ENCODE measurements at regions not wholly inside any gene's neighbourhood (a gene's known extent, or its start where the extent isn't known, plus 50 kb on each side); places are given as distances from the start of the nearest gene placed in this dataset.
"Not testable (repeated sequence)": the region's sequence is repeated elsewhere in the genome, so short reads cannot be mapped to it uniquely, and the experiment has no call there.

DNA sequence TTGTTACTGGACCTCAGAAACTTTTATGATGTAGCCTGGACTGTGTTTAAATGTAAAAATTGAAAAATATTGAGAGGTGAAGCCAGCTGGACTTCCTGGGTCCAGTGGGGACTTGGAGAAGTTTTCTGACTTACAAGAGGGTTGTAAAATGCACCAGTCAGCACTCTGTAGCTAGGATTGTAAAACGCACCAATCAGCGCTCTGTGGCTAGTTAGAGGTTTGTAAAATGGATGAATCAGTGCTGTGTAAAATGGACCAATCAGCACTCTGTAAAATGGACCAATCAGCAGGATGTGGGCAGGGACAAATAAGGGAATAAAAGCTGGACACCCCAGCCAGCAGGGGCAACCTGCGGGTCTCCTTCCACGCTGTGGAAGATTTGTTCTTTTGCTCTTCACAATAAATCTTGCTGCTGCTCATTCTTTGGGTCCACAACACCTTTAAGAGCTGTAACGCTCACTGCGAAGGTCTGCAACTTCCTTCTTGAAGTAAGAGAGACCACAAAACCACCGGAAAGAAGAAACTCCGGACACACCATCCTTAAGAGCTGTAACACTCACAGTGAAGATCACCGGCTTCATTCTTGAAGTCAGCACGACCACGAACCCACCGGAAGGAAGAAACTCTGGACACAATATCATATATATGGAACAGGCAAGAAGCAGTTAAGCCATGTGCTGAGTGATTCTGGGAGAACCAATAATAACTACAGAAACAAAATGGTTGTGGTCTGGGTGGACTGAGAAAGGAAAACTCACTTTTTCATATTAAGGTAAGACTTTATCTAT is 201.3 kb downstream of the GABRG2 start:
- no peaks in the 10 kb centered on the region for H3K27me3 ChIP-seq (ENCODE audit: control insufficient read depth, insufficient read depth, low read length)
- DNase-seq (no peak), FAIRE-seq (no peak)
- intact Hi-C loops (cut with DNase I): no loop called here
- H3K4me1 ChIP-seq (ENCODE audit: control insufficient read depth in 2 of 3, insufficient read depth in 2 of 3, low read depth in 1 of 3, low read length in 3 of 3): no peaks in the 10 kb centered on the region
- H3K36me3 ChIP-seq (ENCODE audit: control insufficient read depth in 2 of 3, insufficient read depth in 3 of 3, low read length in 3 of 3): no peaks in the 10 kb centered on the region
- H3K27ac ChIP-seq (ENCODE audit: low read depth in 2 of 2, low read length in 2 of 2): no peak overlapping the region
- TF ChIP-seq, protein P1, sequence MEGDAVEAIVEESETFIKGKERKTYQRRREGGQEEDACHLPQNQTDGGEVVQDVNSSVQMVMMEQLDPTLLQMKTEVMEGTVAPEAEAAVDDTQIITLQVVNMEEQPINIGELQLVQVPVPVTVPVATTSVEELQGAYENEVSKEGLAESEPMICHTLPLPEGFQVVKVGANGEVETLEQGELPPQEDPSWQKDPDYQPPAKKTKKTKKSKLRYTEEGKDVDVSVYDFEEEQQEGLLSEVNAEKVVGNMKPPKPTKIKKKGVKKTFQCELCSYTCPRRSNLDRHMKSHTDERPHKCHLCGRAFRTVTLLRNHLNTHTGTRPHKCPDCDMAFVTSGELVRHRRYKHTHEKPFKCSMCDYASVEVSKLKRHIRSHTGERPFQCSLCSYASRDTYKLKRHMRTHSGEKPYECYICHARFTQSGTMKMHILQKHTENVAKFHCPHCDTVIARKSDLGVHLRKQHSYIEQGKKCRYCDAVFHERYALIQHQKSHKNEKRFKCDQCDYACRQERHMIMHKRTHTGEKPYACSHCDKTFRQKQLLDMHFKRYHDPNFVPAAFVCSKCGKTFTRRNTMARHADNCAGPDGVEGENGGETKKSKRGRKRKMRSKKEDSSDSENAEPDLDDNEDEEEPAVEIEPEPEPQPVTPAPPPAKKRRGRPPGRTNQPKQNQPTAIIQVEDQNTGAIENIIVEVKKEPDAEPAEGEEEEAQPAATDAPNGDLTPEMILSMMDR (IDR thresholded peaks at IDR 0.05; ENCODE audit: borderline replicate concordance, extremely low read depth, insufficient read depth): no peak
- no peaks in the 10 kb centered on the region for H3K9me3 ChIP-seq (ENCODE audit: control insufficient read depth in 2 of 3, insufficient read depth in 1 of 3, low read length in 3 of 3)
- H3K9ac ChIP-seq (ENCODE audit: low read length in 3 of 3): no peak overlapping the region
- H3K4me3 ChIP-seq (ENCODE audit: low read length in 3 of 3): no peak overlapping the region

DNA sequence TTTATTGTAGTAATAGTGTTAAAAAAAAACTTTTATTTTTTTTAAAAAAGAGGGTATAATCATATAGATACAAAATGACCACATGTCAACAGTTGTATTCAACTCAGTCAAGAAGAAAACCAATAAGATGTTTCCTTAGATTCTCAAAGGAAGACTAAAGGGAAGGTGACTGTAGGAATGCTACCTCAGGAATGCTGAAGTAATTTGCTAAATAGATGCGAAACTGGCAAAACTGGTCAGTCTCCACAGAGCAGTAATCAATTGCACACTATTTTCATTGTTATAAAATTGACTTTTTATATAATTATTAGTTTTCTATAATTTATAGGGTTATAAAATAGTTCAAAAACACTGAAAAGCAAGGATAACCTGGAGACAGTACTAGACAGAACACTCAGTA is 204.8 kb downstream of the GABRG2 start:
- DNase-seq (no peak), FAIRE-seq (no peak)
- H3K9ac ChIP-seq (ENCODE audit: low read length in 3 of 3): no peak overlapping the region
- intact Hi-C loops (cut with DNase I): no loop called here
- no peak overlapping the region for H3K4me3 ChIP-seq (ENCODE audit: low read length in 3 of 3)
- H3K27ac ChIP-seq (ENCODE audit: low read depth in 2 of 2, low read length in 2 of 2): no peak overlapping the region
- H3K27me3 ChIP-seq (ENCODE audit: control insufficient read depth, insufficient read depth, low read length): no peaks in the 10 kb centered on the region
- TF ChIP-seq, protein P1 (IDR thresholded peaks at IDR 0.05; ENCODE audit: borderline replicate concordance, extremely low read depth, insufficient read depth): no peak
- no peaks in the 10 kb centered on the region for H3K9me3 ChIP-seq (ENCODE audit: control insufficient read depth in 2 of 3, insufficient read depth in 1 of 3, low read length in 3 of 3)
- H3K36me3 ChIP-seq (ENCODE audit: control insufficient read depth in 2 of 3, insufficient read depth in 3 of 3, low read length in 3 of 3): no peaks in the 10 kb centered on the region
- no peaks in the 10 kb centered on the region for H3K4me1 ChIP-seq (ENCODE audit: control insufficient read depth in 2 of 3, insufficient read depth in 2 of 3, low read depth in 1 of 3, low read length in 3 of 3)

DNA sequence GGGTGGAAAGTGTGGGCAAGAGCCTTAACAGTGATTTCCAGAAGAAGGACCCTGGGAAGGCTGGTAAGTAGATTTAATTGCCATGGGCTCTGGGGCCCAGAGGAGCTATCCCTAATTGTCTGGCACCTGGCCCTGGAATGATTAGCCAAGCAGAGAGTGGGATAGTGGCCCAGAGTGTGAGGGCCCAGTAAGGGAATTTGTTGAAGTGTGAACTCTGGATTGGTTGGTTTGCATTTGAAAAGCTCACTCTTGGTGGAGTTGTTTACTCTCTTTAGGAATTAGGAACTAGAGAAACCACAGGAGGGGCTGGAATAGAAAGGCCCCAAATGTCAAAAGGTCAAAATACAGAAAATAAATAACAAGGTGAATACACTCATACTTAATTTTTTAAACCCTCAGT is 207.1 kb downstream of the GABRG2 start:
- Histone ChIP-seq H3K36me3 (ENCODE audit: control insufficient read depth in 2 of 3, insufficient read depth in 3 of 3, low read length in 3 of 3) (no peaks in the 10 kb centered on the region), H3K4me1 (ENCODE audit: control insufficient read depth in 2 of 3, insufficient read depth in 2 of 3, low read depth in 1 of 3, low read length in 3 of 3) (no peaks in the 10 kb centered on the region), H3K4me3 (ENCODE audit: low read length in 3 of 3) (no peak overlapping the region), H3K9ac (ENCODE audit: low read length in 3 of 3) (no peak overlapping the region), H3K9me3 (ENCODE audit: control insufficient read depth in 2 of 3, insufficient read depth in 1 of 3, low read length in 3 of 3) (no peaks in the 10 kb centered on the region), H3K27me3 (ENCODE audit: control insufficient read depth, insufficient read depth, low read length) (no peaks in the 10 kb centered on the region), H3K27ac (ENCODE audit: low read depth in 2 of 2, low read length in 2 of 2) (no peak overlapping the region)
- intact Hi-C loops (cut with DNase I): no loop called here
- TF ChIP-seq, protein P1 (IDR thresholded peaks at IDR 0.05; ENCODE audit: borderline replicate concordance, extremely low read depth, insufficient read depth): no peak
- no peak for FAIRE-seq
- DNase-seq: no peak

DNA sequence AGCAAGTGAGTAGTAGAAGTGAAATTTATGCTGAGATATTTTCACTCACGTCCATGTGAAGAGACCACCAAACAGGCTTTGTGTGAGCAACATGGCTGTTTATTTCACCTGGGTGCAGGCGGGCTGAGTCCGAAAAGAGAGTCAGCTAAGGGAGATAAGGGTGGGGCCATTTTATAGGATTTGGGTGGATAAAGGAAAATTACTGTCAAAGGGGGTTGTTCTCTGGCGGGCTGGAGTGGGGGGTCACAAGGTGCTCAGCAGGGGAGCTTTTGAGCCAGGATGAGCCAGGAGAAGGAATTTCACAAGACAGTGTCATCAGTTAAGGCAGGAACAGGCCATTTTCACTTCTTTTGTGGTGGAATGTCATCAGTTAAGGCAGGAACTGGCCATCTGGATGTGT is 207.8 kb downstream of the GABRG2 start:
- DNase-seq; H3K4me3 ChIP-seq (ENCODE audit: low read length in 3 of 3); H3K4me1 ChIP-seq (ENCODE audit: control insufficient read depth in 2 of 3, insufficient read depth in 2 of 3, low read depth in 1 of 3, low read length in 3 of 3); intact Hi-C loops (cut with DNase I); H3K9me3 ChIP-seq (ENCODE audit: control insufficient read depth in 2 of 3, insufficient read depth in 1 of 3, low read length in 3 of 3); FAIRE-seq; H3K27ac ChIP-seq (ENCODE audit: low read depth in 2 of 2, low read length in 2 of 2); H3K36me3 ChIP-seq (ENCODE audit: control insufficient read depth in 2 of 3, insufficient read depth in 3 of 3, low read length in 3 of 3); H3K9ac ChIP-seq (ENCODE audit: low read length in 3 of 3); H3K27me3 ChIP-seq (ENCODE audit: control insufficient read depth, insufficient read depth, low read length): not testable (repeated sequence)

Measured in kidney (tissue), 13 donors.